ENCODE measurements at regions not wholly inside any gene's neighbourhood (a gene's known extent, or its start where the extent isn't known, plus 50 kb on each side); places are given as distances from the start of the nearest gene placed in this dataset.

GRCh38 chr3:127431066-127431465 is 143.2 kb upstream of the PRR20G start:
- TF ChIP-seq POLR2A (IDR thresholded peaks at IDR 0.05; ENCODE audit: extremely low read depth, insufficient read length) (no peak), MAX (IDR thresholded peaks at IDR 0.05; ENCODE audit: low read depth, low read length) (no peak), MYC (IDR thresholded peaks at IDR 0.05; ENCODE audit: low read depth, low read length) (no peak)
- TF ChIP-seq, protein P1, sequence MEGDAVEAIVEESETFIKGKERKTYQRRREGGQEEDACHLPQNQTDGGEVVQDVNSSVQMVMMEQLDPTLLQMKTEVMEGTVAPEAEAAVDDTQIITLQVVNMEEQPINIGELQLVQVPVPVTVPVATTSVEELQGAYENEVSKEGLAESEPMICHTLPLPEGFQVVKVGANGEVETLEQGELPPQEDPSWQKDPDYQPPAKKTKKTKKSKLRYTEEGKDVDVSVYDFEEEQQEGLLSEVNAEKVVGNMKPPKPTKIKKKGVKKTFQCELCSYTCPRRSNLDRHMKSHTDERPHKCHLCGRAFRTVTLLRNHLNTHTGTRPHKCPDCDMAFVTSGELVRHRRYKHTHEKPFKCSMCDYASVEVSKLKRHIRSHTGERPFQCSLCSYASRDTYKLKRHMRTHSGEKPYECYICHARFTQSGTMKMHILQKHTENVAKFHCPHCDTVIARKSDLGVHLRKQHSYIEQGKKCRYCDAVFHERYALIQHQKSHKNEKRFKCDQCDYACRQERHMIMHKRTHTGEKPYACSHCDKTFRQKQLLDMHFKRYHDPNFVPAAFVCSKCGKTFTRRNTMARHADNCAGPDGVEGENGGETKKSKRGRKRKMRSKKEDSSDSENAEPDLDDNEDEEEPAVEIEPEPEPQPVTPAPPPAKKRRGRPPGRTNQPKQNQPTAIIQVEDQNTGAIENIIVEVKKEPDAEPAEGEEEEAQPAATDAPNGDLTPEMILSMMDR (IDR thresholded peaks at IDR 0.05; ENCODE audit: low read depth, low read length), result no peak

All from NB4 (cell line).